GM23338 (cell line): ENCODE measurements at regions not wholly inside any gene's neighbourhood (a gene's known extent, or its start where the extent isn't known, plus 50 kb on each side); places are given as distances from the start of the nearest gene placed in this dataset.

Experiments
- CREB1 ChIP-seq: fragments of 250-450 bp; sonication (Bioruptor Pico); IDR thresholded peaks from 2 replicates; pipeline ENCODE4 v1.5.0; 2020; ENCODE audit warnings: low read depth, mild to moderate bottlenecking, moderate library complexity
- EZH2 ChIP-seq: fragments of 200-600 bp; sonication (generic); IDR thresholded peaks from one replicate; pipeline ENCODE4 v1.8.0; 2017; ENCODE audit warnings: antibody characterized with exemption, mild to moderate bottlenecking, low read depth; ENCODE audit not compliant: unreplicated experiment
- EZH2phosphoT487 ChIP-seq: fragments of 200-600 bp; sonication (generic); IDR thresholded peaks from one replicate; pipeline ENCODE4 v1.8.1; 2018; ENCODE audit warnings: antibody characterized with exemption; ENCODE audit not compliant: unreplicated experiment
- JUNB ChIP-seq: IDR thresholded peaks from one replicate; pipeline ENCODE4 v1.6.1; 2016; ENCODE audit warnings: antibody characterized with exemption; ENCODE audit not compliant: unreplicated experiment
- NANOG ChIP-seq: IDR thresholded peaks from 2 replicates; pipeline ENCODE4 v1.6.1; 2016; ENCODE audit warnings: antibody characterized with exemption, borderline replicate concordance
- POLR2AphosphoS5 ChIP-seq: IDR thresholded peaks from 2 replicates; pipeline ENCODE4 v1.6.1; 2016; ENCODE audit warnings: antibody characterized with exemption, low read depth
- ZNF114 ChIP-seq: fragments of 250-450 bp; sonication (Bioruptor Pico); IDR thresholded peaks from 2 replicates; pipeline ENCODE4 v1.5.0; 2020; ENCODE audit warnings: mild to moderate bottlenecking, moderate library complexity
- ZNF331 ChIP-seq: fragments of 250-450 bp; sonication (Bioruptor Pico); IDR thresholded peaks from 2 replicates; pipeline ENCODE4 v1.5.0; 2020; ENCODE audit warnings: low read depth, mild to moderate bottlenecking, moderate library complexity
- TF ChIP-seq, protein P1 (sequence below), 2 experiments: fragments of 200-600 bp in 1 of 2; sonication (generic) in 1 of 2; conservative IDR thresholded peaks; 2 replicates each; pipeline versions ENCODE4 v1.5.1 to v1.6.1; 2016 to 2017; ENCODE audit warnings: antibody characterized with exemption in 2 of 2, low read depth in 2 of 2, mild to moderate bottlenecking in 2 of 2, moderate library complexity in 1 of 2
- TF ChIP-seq, protein P2 (sequence below): IDR thresholded peaks from one replicate; pipeline ENCODE4 v1.6.1; 2018; ENCODE audit warnings: antibody characterized with exemption; ENCODE audit not compliant: unreplicated experiment
- TF ChIP-seq, protein P3 (sequence below): IDR thresholded peaks from 2 replicates; pipeline ENCODE4 v1.6.1; 2016; ENCODE audit warnings: antibody characterized with exemption

DNA sequence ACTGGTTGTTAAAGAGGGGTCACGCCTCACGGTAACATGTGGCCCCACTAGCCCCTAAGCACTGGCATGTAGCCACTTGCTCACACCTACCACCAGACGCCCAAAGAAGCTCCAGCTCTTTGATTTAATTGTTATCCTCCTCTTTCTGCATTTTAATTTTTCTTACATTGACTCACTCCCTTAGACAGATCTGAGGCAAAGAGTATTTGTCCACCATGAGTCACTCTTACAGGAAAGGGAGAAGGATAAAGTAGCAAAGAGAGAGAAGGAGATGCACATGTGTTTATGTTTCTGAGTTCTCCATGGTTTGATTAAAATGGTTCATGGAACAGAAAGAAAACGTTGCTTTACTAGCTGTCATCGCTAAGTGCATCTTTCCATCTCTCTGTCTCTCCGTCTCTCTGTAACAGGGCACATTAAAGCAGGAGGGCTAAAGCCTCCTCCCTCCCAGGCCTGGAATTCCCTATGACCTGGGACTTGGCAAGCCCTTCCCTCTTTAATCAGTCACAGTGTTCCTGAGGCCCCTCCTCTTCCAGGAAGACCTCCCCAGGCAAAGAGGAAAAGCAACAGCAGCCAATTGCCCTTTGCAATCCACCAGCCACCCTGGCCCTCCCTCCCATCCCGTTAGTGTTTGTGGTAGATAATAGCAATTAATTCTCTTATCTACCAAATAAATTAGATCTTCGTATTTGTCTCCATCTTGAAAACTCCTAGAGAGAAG is 112.8 kb upstream of the TSHZ2 start:
- TF ChIP-seq, protein P1, sequence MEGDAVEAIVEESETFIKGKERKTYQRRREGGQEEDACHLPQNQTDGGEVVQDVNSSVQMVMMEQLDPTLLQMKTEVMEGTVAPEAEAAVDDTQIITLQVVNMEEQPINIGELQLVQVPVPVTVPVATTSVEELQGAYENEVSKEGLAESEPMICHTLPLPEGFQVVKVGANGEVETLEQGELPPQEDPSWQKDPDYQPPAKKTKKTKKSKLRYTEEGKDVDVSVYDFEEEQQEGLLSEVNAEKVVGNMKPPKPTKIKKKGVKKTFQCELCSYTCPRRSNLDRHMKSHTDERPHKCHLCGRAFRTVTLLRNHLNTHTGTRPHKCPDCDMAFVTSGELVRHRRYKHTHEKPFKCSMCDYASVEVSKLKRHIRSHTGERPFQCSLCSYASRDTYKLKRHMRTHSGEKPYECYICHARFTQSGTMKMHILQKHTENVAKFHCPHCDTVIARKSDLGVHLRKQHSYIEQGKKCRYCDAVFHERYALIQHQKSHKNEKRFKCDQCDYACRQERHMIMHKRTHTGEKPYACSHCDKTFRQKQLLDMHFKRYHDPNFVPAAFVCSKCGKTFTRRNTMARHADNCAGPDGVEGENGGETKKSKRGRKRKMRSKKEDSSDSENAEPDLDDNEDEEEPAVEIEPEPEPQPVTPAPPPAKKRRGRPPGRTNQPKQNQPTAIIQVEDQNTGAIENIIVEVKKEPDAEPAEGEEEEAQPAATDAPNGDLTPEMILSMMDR (conservative IDR thresholded peaks at IDR 0.05; ENCODE audit: low read depth in 2 of 2) = no peak
- TF ChIP-seq CREB1 (CRISPR knock-in tag) (no peak), EZH2phosphoT487 (no peak), POLR2AphosphoS5 (no peak), EZH2 (no peak), ZNF331 (no peak), ZNF114 (CRISPR knock-in tag) (no peak), JUNB (no peak), NANOG (no peak)
- TF ChIP-seq, protein P2, sequence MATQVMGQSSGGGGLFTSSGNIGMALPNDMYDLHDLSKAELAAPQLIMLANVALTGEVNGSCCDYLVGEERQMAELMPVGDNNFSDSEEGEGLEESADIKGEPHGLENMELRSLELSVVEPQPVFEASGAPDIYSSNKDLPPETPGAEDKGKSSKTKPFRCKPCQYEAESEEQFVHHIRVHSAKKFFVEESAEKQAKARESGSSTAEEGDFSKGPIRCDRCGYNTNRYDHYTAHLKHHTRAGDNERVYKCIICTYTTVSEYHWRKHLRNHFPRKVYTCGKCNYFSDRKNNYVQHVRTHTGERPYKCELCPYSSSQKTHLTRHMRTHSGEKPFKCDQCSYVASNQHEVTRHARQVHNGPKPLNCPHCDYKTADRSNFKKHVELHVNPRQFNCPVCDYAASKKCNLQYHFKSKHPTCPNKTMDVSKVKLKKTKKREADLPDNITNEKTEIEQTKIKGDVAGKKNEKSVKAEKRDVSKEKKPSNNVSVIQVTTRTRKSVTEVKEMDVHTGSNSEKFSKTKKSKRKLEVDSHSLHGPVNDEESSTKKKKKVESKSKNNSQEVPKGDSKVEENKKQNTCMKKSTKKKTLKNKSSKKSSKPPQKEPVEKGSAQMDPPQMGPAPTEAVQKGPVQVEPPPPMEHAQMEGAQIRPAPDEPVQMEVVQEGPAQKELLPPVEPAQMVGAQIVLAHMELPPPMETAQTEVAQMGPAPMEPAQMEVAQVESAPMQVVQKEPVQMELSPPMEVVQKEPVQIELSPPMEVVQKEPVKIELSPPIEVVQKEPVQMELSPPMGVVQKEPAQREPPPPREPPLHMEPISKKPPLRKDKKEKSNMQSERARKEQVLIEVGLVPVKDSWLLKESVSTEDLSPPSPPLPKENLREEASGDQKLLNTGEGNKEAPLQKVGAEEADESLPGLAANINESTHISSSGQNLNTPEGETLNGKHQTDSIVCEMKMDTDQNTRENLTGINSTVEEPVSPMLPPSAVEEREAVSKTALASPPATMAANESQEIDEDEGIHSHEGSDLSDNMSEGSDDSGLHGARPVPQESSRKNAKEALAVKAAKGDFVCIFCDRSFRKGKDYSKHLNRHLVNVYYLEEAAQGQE = no peak
- TF ChIP-seq, protein P3, sequence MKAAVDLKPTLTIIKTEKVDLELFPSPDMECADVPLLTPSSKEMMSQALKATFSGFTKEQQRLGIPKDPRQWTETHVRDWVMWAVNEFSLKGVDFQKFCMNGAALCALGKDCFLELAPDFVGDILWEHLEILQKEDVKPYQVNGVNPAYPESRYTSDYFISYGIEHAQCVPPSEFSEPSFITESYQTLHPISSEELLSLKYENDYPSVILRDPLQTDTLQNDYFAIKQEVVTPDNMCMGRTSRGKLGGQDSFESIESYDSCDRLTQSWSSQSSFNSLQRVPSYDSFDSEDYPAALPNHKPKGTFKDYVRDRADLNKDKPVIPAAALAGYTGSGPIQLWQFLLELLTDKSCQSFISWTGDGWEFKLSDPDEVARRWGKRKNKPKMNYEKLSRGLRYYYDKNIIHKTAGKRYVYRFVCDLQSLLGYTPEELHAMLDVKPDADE = no peak
